ENCODE measurements at regions not wholly inside any gene's neighbourhood (a gene's known extent, or its start where the extent isn't known, plus 50 kb on each side); places are given as distances from the start of the nearest gene placed in this dataset.

DNA sequence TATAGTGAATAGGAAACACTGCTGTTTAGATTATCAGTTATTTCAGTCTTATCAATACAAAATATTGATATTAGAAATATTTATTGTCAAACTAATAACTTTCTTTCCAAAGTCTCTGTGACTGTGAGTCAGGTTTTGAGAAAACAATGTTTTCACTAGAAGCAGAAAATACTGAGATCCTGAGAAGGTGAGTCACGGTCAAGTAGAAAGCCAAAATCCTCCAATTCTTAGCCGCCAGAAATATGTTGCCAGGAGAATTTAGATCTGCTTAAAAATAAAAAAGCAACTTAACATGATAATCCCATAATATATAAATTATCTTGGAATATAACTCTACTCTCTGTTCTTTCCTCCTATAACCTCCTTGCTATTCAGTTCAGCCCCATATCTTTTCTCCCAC is 181.9 kb upstream of the NRXN1 start:
- no peak for TF ChIP-seq EZH2 (IDR thresholded peaks at IDR 0.05; ENCODE audit: insufficient read depth, poor library complexity, severe bottlenecking)
- no peak for TF ChIP-seq EZH2phosphoT487 (IDR thresholded peaks at IDR 0.05; ENCODE audit: insufficient read depth, low read depth)

All from GM23248 (cell line).